Cardiac muscle cell (in vitro differentiated cells and primary cell): ENCODE measurements at regions not wholly inside any gene's neighbourhood (a gene's known extent, or its start where the extent isn't known, plus 50 kb on each side); places are given as distances from the start of the nearest gene placed in this dataset.

Source experiments
- DNase-seq, 2 donors: peaks; one replicate each; pipeline versions ENCODE4 v3.0.0 to v3.0.0-alpha.2; 2010 to 2017; ENCODE audit warnings: low read depth in 1 of 2, low spot score in 1 of 2
- H3K27ac ChIP-seq: fragments of 200-600 bp; sonication (generic); 2 replicates; pipeline ENCODE4 v1.5.1; 2016
- H3K27me3 ChIP-seq: fragments of 200-600 bp; sonication (generic); 2 replicates; pipeline ENCODE4 v1.6.0; 2016; ENCODE audit warnings: control low read depth
- H3K36me3 ChIP-seq: fragments of 200-600 bp; sonication (generic); 2 replicates; pipeline ENCODE4 v1.5.1; 2016; ENCODE audit warnings: control low read depth
- H3K4me1 ChIP-seq: fragments of 200-600 bp; sonication (generic); 2 replicates; pipeline ENCODE4 v1.8.1; 2017; ENCODE audit warnings: low read depth, mild to moderate bottlenecking, mixed run types
- H3K4me3 ChIP-seq: fragments of 200-600 bp; sonication (generic); 2 replicates; pipeline ENCODE4 v1.5.1; 2016; ENCODE audit warnings: mild to moderate bottlenecking
- H3K9me3 ChIP-seq: fragments of 200-600 bp; sonication (generic); 2 replicates; pipeline ENCODE4 v1.5.1; 2017; ENCODE audit warnings: low read depth, mild to moderate bottlenecking, control low read depth
- CTCF ChIP-seq: IDR thresholded peaks from 2 replicates; pipeline ENCODE4 v1.5.1; 2012; ENCODE audit warnings: low read depth, mild to moderate bottlenecking, low read length

DNA sequence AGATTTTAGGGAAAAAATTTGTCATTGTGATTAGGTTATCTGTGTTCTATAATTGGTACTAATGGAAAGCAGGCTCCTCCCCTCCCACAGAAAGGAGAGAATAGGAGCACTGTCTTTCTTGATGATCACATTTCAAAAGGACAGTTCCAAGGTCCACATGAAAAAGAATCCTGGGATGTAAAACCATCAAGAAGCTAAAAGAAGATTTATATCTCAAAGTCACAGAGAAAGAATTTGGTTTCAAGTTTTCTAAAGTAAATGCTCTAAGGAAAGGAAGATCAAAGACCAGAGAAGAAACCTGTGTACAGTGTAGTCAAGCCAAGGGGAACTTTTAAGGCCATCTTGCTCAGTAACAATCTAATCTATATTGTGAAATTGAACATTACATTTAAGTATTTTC, 652.7 kb upstream of the HS3ST5 start:
- H3K27me3 ChIP-seq: no peaks in the 10 kb centered on the region
- TF ChIP-seq CTCF: no peak
- no peaks in the 10 kb centered on the region for H3K36me3 ChIP-seq
- H3K4me1 ChIP-seq: no peaks in the 10 kb centered on the region
- H3K27ac ChIP-seq: no peak overlapping the region
- DNase-seq: no peak
- H3K4me3 ChIP-seq: no peak overlapping the region
- no peaks in the 10 kb centered on the region for H3K9me3 ChIP-seq

DNA sequence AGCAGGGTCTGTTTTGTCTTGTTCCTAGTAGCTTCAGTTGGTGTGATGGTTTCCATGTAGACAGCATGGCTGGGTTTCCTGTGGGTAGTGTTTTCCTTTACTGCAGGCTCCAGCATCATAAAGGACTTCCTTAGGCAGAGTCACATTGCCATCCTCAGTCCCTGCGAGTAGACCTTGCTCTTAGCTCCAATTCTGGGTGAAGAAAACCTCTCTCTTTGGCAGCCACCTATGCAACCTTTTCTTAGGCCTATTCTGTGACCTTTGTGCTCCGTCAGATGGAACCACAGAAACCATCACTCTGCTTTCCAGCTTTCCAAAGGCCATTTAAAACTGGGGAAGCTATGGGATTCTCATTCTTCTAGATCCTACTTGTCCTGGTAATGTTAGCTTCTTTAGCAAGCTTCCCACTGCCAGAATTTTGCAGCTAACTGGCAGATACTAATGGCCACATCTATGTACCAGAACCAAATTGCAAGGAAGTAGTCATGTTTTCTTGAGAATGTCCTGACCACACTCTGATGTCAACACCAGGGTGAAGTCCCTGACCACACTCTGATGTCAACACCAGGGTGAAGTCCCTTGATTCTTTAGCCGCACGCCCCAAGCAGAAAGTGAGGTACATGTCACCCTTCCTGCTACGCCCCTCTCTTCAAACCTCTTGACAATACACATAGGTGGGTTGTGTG, 646.6 kb upstream of the HS3ST5 start:
- no peaks in the 10 kb centered on the region for H3K27me3 ChIP-seq
- DNase-seq: no peak
- H3K36me3 ChIP-seq: no peaks in the 10 kb centered on the region
- H3K4me3 ChIP-seq: no peak overlapping the region
- no peaks in the 10 kb centered on the region for H3K4me1 ChIP-seq
- TF ChIP-seq CTCF: no peak
- H3K9me3 ChIP-seq: no peaks in the 10 kb centered on the region
- no peak overlapping the region for H3K27ac ChIP-seq

DNA sequence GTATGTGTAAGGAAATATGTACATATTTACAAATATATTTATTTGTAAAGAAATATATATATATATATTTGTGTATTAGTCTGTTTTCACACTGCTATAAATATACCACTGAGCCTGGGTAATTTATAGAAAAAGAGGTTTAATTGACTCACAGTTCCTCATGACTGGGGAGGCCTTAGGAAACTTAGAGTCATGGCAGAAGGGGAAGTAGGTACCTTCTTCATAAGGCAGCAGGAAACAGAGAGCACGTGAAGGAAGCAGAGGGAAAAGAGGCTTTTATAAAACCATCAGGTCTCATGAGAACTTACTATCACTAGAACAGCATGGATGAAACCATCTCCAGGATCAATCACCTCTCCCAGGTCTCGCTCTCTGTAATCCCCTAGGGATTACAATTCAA, 644.5 kb upstream of the HS3ST5 start:
- Histone ChIP-seq H3K4me3 (no peak overlapping the region), H3K27me3 (no peaks in the 10 kb centered on the region), H3K27ac (no peak overlapping the region), H3K9me3 (no peaks in the 10 kb centered on the region), H3K4me1 (no peaks in the 10 kb centered on the region), H3K36me3 (no peaks in the 10 kb centered on the region)
- no peak for DNase-seq
- TF ChIP-seq CTCF: no peak

GRCh38 chr6:114955363-114955762, 612.5 kb upstream of the HS3ST5 start:
- no peaks in the 10 kb centered on the region for H3K4me1 ChIP-seq
- no peaks in the 10 kb centered on the region for H3K36me3 ChIP-seq
- no peak for DNase-seq
- no peaks in the 10 kb centered on the region for H3K27me3 ChIP-seq
- TF ChIP-seq CTCF: no peak
- H3K9me3 ChIP-seq: no peaks in the 10 kb centered on the region
- H3K27ac ChIP-seq: no peak overlapping the region
- no peak overlapping the region for H3K4me3 ChIP-seq

- no peaks in the 10 kb centered on the region for H3K9me3 ChIP-seq
- H3K27me3 ChIP-seq: no peaks in the 10 kb centered on the region
- no peaks in the 10 kb centered on the region for H3K36me3 ChIP-seq
- no peak for TF ChIP-seq CTCF
- no peak for DNase-seq
- H3K4me3 ChIP-seq: no peak overlapping the region
- H3K27ac ChIP-seq: peak overlapping the region; percentile 20
- no peaks in the 10 kb centered on the region for H3K4me1 ChIP-seq
These were observed 609.4 kb upstream of the HS3ST5 start for GRCh38 chr6:114952229-114952628.
